NB4 (cell line): ENCODE measurements at regions not wholly inside any gene's neighbourhood (a gene's known extent, or its start where the extent isn't known, plus 50 kb on each side); places are given as distances from the start of the nearest gene placed in this dataset.

ENCODE experiments used
- DNase-seq: peaks from one replicate; pipeline ENCODE4 v3.0.0; 2010; ENCODE audit warnings: low read depth
- H3K4me3 ChIP-seq: one replicate; pipeline ENCODE4 v1.5.1; 2011; ENCODE audit warnings: mild to moderate bottlenecking, low read depth, low read length, moderate library complexity
- CTCF ChIP-seq: IDR thresholded peaks from one replicate; pipeline ENCODE4 v1.5.1; 2012; ENCODE audit warnings: low read depth, low read length
- MAX ChIP-seq: IDR thresholded peaks from 2 replicates; pipeline ENCODE4 v1.6.1; 2011; ENCODE audit warnings: low read depth, low read length
- MYC ChIP-seq: IDR thresholded peaks from 2 replicates; pipeline ENCODE4 v1.6.1; 2011; ENCODE audit warnings: low read depth, low read length
- POLR2A ChIP-seq: IDR thresholded peaks from 2 replicates; pipeline ENCODE4 v1.6.1; 2011; ENCODE audit warnings: mild to moderate bottlenecking; ENCODE audit not compliant: insufficient read length; ENCODE audit errors: extremely low read depth

GRCh38 chr1:78831731-78832360 lies 174.7 kb downstream of the ADGRL4 start:
- DNase-seq = no peak
- H3K4me3 ChIP-seq = no peak overlapping the region
- no peak for TF ChIP-seq MYC
- TF ChIP-seq POLR2A = no peak
- TF ChIP-seq CTCF = no peak
- TF ChIP-seq MAX = no peak

- DNase-seq = no peak
- H3K4me3 ChIP-seq = no peak overlapping the region
- no peak for TF ChIP-seq MAX
- TF ChIP-seq MYC = no peak
- TF ChIP-seq POLR2A = no peak
- no peak for TF ChIP-seq CTCF
Measured at GRCh38 chr1:78833491-78833890, 173.0 kb downstream of the ADGRL4 start.

- DNase-seq = no peak
- TF ChIP-seq POLR2A (no peak), MYC (no peak), MAX (no peak), CTCF (no peak)
Measured at GRCh38 chr1:78834201-78834741, 172.3 kb downstream of the ADGRL4 start.

GRCh38 chr1:78836726-78837125 lies 169.8 kb downstream of the ADGRL4 start:
- no peak overlapping the region for H3K4me3 ChIP-seq
- DNase-seq = peak; percentile 11
- TF ChIP-seq POLR2A = no peak

More at GRCh38 chr1:78834201-78834741, 172.3 kb downstream of the ADGRL4 start:
- no peak overlapping the region for H3K4me3 ChIP-seq

GRCh38 chr1:78839704-78840277 lies 166.7 kb downstream of the ADGRL4 start:
- peak; percentile 43 for TF ChIP-seq CTCF
- TF ChIP-seq MAX = no peak
- TF ChIP-seq POLR2A = no peak
- TF ChIP-seq MYC = no peak
- peak; percentile 40 for DNase-seq

More at GRCh38 chr1:78839704-78840277, 166.7 kb downstream of the ADGRL4 start:
- no peak overlapping the region for H3K4me3 ChIP-seq
